ENCODE measurements at regions not wholly inside any gene's neighbourhood (a gene's known extent, or its start where the extent isn't known, plus 50 kb on each side); places are given as distances from the start of the nearest gene placed in this dataset.

GRCh38 chr6:14267885-14268660, 150.5 kb downstream of the CD83 start:
- peaks cover 51% of the 10 kb centered on the region for H3K4me1 ChIP-seq (ENCODE audit: control insufficient read depth, low read length)
- H3K27ac ChIP-seq (ENCODE audit: low read depth, low read length): no peak overlapping the region
- no peaks in the 10 kb centered on the region for H3K27me3 ChIP-seq (ENCODE audit: control insufficient read depth, low read length)
- H3K4me3 ChIP-seq (ENCODE audit: low read length): no peak overlapping the region
- no peaks in the 10 kb centered on the region for H3F3A ChIP-seq (ENCODE audit: control insufficient read depth, insufficient read depth)
- no peaks in the 10 kb centered on the region for H3K9me2 ChIP-seq (replicated peaks; ENCODE audit: control insufficient read depth, low read length)
- no peak overlapping the region for H3K4me2 ChIP-seq (ENCODE audit: low read length)
- H3K9me3 ChIP-seq (ENCODE audit: control insufficient read depth, insufficient read depth, low read length): peaks cover 17% of the 10 kb centered on the region
- H4K20me1 ChIP-seq (ENCODE audit: control insufficient read depth, insufficient read depth, low read depth, low read length): no peaks in the 10 kb centered on the region
- H3K79me2 ChIP-seq (ENCODE audit: control insufficient read depth, low read length): no peaks in the 10 kb centered on the region
- H3K36me3 ChIP-seq (ENCODE audit: control insufficient read depth, low read length): no peaks in the 10 kb centered on the region
- TF ChIP-seq EZH2phosphoT487 (IDR thresholded peaks at IDR 0.05; ENCODE audit: borderline replicate concordance, low read length) (no peak), CTCF (IDR thresholded peaks at IDR 0.05; ENCODE audit: low read depth, low read length, poor library complexity, severe bottlenecking) (no peak)

DNA sequence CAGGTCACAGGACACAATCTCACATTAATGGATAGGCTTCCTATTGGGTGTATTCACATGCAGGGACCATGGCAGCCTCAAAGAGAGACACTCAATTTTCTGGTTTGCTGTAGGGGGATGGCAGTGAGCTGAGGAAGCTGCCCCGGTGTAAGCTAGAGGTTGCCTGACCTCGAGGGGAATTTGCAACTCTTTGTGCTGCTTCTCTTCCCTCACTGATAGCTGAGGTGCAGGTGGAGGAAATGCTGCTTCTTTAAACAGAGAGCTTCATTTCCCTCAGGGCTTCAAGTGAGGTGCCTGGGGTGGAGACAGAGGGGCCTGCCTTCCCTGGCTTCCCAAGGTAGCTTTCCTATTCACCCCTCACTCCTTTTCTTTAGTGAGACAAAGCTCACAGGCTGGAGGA, 151.9 kb downstream of the CD83 start:
- no peak overlapping the region for H3K4me3 ChIP-seq (ENCODE audit: low read length)
- no peaks in the 10 kb centered on the region for H3K36me3 ChIP-seq (ENCODE audit: control insufficient read depth, low read length)
- no peaks in the 10 kb centered on the region for H4K20me1 ChIP-seq (ENCODE audit: control insufficient read depth, insufficient read depth, low read depth, low read length)
- H3K27ac ChIP-seq (ENCODE audit: low read depth, low read length): peak overlapping the region; percentile 41
- no peaks in the 10 kb centered on the region for H3K27me3 ChIP-seq (ENCODE audit: control insufficient read depth, low read length)
- H3K79me2 ChIP-seq (ENCODE audit: control insufficient read depth, low read length): no peaks in the 10 kb centered on the region
- H3K4me2 ChIP-seq (ENCODE audit: low read length): peak overlapping the region; percentile 49
- H3F3A ChIP-seq (ENCODE audit: control insufficient read depth, insufficient read depth): no peaks in the 10 kb centered on the region
- peaks cover 10% of the 10 kb centered on the region for H3K9me3 ChIP-seq (ENCODE audit: control insufficient read depth, insufficient read depth, low read length)
- TF ChIP-seq CTCF (IDR thresholded peaks at IDR 0.05; ENCODE audit: low read depth, low read length, poor library complexity, severe bottlenecking) (no peak), EZH2phosphoT487 (IDR thresholded peaks at IDR 0.05; ENCODE audit: borderline replicate concordance, low read length) (no peak)
- H3K4me1 ChIP-seq (ENCODE audit: control insufficient read depth, low read length): peaks cover 51% of the 10 kb centered on the region
- H3K9me2 ChIP-seq (replicated peaks; ENCODE audit: control insufficient read depth, low read length): no peaks in the 10 kb centered on the region

DNA sequence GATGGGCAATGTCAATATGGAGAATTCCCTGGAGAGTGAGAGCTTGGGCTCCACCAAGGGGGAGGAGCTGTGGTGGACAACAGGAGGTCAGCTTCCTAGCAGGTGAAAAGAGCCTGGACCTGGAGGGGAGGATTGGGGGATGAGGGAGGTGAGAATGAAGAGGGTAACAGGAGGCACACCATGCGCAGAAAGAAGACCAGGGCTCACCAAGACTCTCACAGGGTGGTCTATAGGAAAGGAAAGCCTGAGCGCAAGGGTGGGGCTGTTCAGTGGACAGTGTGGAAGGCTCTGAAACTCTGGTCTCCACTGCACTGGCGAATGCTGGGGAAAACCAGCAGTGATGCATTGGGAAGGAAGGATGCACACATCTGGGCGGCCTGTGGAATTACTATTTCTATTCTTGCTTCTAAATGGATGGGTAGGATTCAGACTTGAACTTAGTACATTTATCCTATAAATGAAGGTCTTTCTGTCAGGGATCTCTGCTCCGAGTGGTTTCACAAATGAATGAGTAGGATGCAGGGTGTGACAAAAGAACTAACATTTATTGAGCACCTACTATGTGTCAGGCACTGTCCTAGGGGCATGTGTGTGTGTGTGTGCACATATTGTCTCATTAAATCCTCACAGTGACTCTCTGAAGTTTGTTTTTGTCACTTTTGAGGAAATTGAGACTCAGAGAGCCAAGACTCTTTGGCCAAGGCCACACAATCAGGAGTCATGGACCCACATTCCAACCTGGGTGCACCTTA, 152.7 kb downstream of the CD83 start:
- Histone ChIP-seq H3K36me3 (ENCODE audit: control insufficient read depth, low read length) (no peaks in the 10 kb centered on the region), H3K27ac (ENCODE audit: low read depth, low read length) (peak overlapping the region; percentile 41; the same call in 1 of the 2 replicates), H3F3A (ENCODE audit: control insufficient read depth, insufficient read depth) (no peaks in the 10 kb centered on the region), H3K4me3 (ENCODE audit: low read length) (no peak overlapping the region), H3K4me2 (ENCODE audit: low read length) (no peak overlapping the region), H3K79me2 (ENCODE audit: control insufficient read depth, low read length) (no peaks in the 10 kb centered on the region), H3K4me1 (ENCODE audit: control insufficient read depth, low read length) (peaks cover 54% of the 10 kb centered on the region), H3K9me2 (replicated peaks; ENCODE audit: control insufficient read depth, low read length) (no peaks in the 10 kb centered on the region), H3K9me3 (ENCODE audit: control insufficient read depth, insufficient read depth, low read length) (peaks cover 10% of the 10 kb centered on the region), H4K20me1 (ENCODE audit: control insufficient read depth, insufficient read depth, low read depth, low read length) (no peaks in the 10 kb centered on the region), H3K27me3 (ENCODE audit: control insufficient read depth, low read length) (no peaks in the 10 kb centered on the region)
- TF ChIP-seq EZH2phosphoT487 (IDR thresholded peaks at IDR 0.05; ENCODE audit: borderline replicate concordance, low read length) (no peak), CTCF (IDR thresholded peaks at IDR 0.05; ENCODE audit: low read depth, low read length, poor library complexity, severe bottlenecking) (no peak)
